H1 (cell line): ENCODE measurements at regions not wholly inside any gene's neighbourhood (a gene's known extent, or its start where the extent isn't known, plus 50 kb on each side); places are given as distances from the start of the nearest gene placed in this dataset.

Experiments
- TF ChIP-seq, protein P1 (sequence below): IDR thresholded peaks from 2 replicates; pipeline ENCODE4 v1.6.1; 2012; ENCODE audit warnings: inconsistent platforms

DNA sequence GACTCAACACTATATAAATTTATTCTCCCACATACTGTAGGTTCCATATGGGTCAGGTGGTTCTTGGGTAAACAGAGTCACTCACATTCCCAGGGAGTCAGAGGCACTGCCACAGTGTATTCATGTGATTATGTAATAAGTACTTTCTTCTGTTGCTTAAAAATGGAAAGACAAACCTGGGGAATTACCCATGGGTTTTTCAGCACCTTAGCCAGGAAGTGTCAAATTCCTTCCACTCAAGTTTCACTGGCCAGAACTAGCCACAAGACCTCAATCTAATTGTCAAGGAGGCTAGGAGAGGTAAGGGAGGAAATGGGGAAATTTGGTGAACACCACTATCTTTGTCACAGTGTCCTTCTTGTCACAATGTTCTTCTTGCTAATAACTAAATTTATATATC is 333.2 kb upstream of the MDGA2 start (continued):
- TF ChIP-seq, protein P1, sequence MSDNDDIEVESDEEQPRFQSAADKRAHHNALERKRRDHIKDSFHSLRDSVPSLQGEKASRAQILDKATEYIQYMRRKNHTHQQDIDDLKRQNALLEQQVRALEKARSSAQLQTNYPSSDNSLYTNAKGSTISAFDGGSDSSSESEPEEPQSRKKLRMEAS = no peak
